Ovary (tissue), 3 donors: ENCODE measurements at regions not wholly inside any gene's neighbourhood (a gene's known extent, or its start where the extent isn't known, plus 50 kb on each side); places are given as distances from the start of the nearest gene placed in this dataset.

Source experiments
- POLR2A ChIP-seq: fragments of 450-650 bp; IDR thresholded peaks from one replicate; pipeline ENCODE4 v1.6.1; 2017; ENCODE audit warnings: antibody characterized with exemption, mild to moderate bottlenecking, moderate library complexity
- TF ChIP-seq, protein P1 (sequence below), 3 donors: fragments of 450-650 bp in 2 of 3; fragments of 200-600 bp in 1 of 3; IDR thresholded peaks; one replicate each; pipeline versions ENCODE4 v1.5.1 to v1.8.0; 2016 to 2022; ENCODE audit warnings: antibody characterized with exemption in 3 of 3, mild to moderate bottlenecking in 1 of 3
- donor health status: DM: no; HTN: no; CAD: no.

GRCh38 chr2:234691968-234692955, 195.4 kb upstream of the ARL4C start:
- TF ChIP-seq, protein P1, sequence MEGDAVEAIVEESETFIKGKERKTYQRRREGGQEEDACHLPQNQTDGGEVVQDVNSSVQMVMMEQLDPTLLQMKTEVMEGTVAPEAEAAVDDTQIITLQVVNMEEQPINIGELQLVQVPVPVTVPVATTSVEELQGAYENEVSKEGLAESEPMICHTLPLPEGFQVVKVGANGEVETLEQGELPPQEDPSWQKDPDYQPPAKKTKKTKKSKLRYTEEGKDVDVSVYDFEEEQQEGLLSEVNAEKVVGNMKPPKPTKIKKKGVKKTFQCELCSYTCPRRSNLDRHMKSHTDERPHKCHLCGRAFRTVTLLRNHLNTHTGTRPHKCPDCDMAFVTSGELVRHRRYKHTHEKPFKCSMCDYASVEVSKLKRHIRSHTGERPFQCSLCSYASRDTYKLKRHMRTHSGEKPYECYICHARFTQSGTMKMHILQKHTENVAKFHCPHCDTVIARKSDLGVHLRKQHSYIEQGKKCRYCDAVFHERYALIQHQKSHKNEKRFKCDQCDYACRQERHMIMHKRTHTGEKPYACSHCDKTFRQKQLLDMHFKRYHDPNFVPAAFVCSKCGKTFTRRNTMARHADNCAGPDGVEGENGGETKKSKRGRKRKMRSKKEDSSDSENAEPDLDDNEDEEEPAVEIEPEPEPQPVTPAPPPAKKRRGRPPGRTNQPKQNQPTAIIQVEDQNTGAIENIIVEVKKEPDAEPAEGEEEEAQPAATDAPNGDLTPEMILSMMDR (IDR thresholded peaks at IDR 0.05) = no peak
- TF ChIP-seq POLR2A = no peak
